Right kidney (tissue), 1 donor: ENCODE measurements at regions not wholly inside any gene's neighbourhood (a gene's known extent, or its start where the extent isn't known, plus 50 kb on each side); places are given as distances from the start of the nearest gene placed in this dataset.
"Not testable (repeated sequence)": the region's sequence is repeated elsewhere in the genome, so short reads cannot be mapped to it uniquely, and the experiment has no call there.

Source experiments
- DNase-seq: peaks from one replicate; pipeline ENCODE4 v3.0.0-alpha.2; 2016

- DNase-seq: no peak
Measured at GRCh38 chr7:34396437-34397064, 261.5 kb upstream of the NPSR1 start.

GRCh38 chr7:34401776-34402175 is 256.2 kb upstream of the NPSR1 start:
- DNase-seq: no peak

GRCh38 chr7:34406848-34407530 is 251.0 kb upstream of the NPSR1 start:
- DNase-seq: no peak

- DNase-seq: no peak
Measured at GRCh38 chr7:34407586-34407985, 250.4 kb upstream of the NPSR1 start.

- DNase-seq: no peak
Measured at GRCh38 chr7:34417781-34418180, 240.2 kb upstream of the NPSR1 start.

- no peak for DNase-seq
Measured at GRCh38 chr7:34421526-34421925, 236.5 kb upstream of the NPSR1 start.

GRCh38 chr7:34425194-34425593 is 232.8 kb upstream of the NPSR1 start:
- no peak for DNase-seq

GRCh38 chr7:34425631-34426384 is 232.2 kb upstream of the NPSR1 start:
- no peak for DNase-seq

GRCh38 chr7:34430456-34430855 is 227.6 kb upstream of the NPSR1 start:
- no peak for DNase-seq

GRCh38 chr7:34438436-34438835 is 219.6 kb upstream of the NPSR1 start:
- DNase-seq: no peak

GRCh38 chr7:34445653-34446052 is 212.4 kb upstream of the NPSR1 start:
- DNase-seq: no peak

GRCh38 chr7:34448531-34448930 is 209.5 kb upstream of the NPSR1 start:
- not testable (repeated sequence) for DNase-seq

GRCh38 chr7:34449765-34450164 is 208.3 kb upstream of the NPSR1 start:
- no peak for DNase-seq

- DNase-seq: no peak
Measured at GRCh38 chr7:34451183-34451582, 206.8 kb upstream of the NPSR1 start.

GRCh38 chr7:34451923-34452322 is 206.1 kb upstream of the NPSR1 start:
- no peak for DNase-seq

- DNase-seq: no peak
Measured at GRCh38 chr7:34452363-34452762, 205.7 kb upstream of the NPSR1 start.

- no peak for DNase-seq
Measured at GRCh38 chr7:34453150-34453549, 204.9 kb upstream of the NPSR1 start.

- no peak for DNase-seq
Measured at GRCh38 chr7:34454381-34454780, 203.6 kb upstream of the NPSR1 start.

GRCh38 chr7:34457329-34457728 is 200.7 kb upstream of the NPSR1 start:
- DNase-seq: no peak

GRCh38 chr7:34463830-34464229 is 194.2 kb upstream of the NPSR1 start:
- DNase-seq: no peak

GRCh38 chr7:34471844-34472243 is 186.2 kb upstream of the NPSR1 start:
- no peak for DNase-seq

GRCh38 chr7:34486371-34486770 is 171.6 kb upstream of the NPSR1 start:
- no peak for DNase-seq

GRCh38 chr7:34487391-34488115 is 170.5 kb upstream of the NPSR1 start:
- no peak for DNase-seq
